Skin epidermis (tissue), 12 donors: ENCODE measurements at regions not wholly inside any gene's neighbourhood (a gene's known extent, or its start where the extent isn't known, plus 50 kb on each side); places are given as distances from the start of the nearest gene placed in this dataset.

Source experiments
- H3K27ac ChIP-seq, 21 experiments: fragments of 200-600 bp; sonication (generic) in 11 of 21; one replicate each; pipeline ENCODE4 v1.5.0; 2020; ENCODE audit warnings: mild to moderate bottlenecking in 3 of 21, inconsistent platforms in 2 of 21, moderate library complexity in 2 of 21
- H3K4me3 ChIP-seq, 7 experiments: fragments of 200-600 bp; sonication (generic) in 2 of 7; one replicate each; pipeline ENCODE4 v1.5.0; 2020; ENCODE audit warnings: inconsistent platforms in 2 of 7, mild to moderate bottlenecking in 2 of 7, moderate library complexity in 1 of 7

GRCh38 chr3:139793408-139793807 lies 115.6 kb upstream of the NMNAT3 start:
- no peak overlapping the region for H3K27ac ChIP-seq
- no peak overlapping the region for H3K4me3 ChIP-seq

GRCh38 chr3:139780593-139780992 lies 102.8 kb upstream of the NMNAT3 start:
- H3K27ac ChIP-seq, result no peak overlapping the region
- no peak overlapping the region for H3K4me3 ChIP-seq

GRCh38 chr3:139778682-139779233 lies 101.0 kb upstream of the NMNAT3 start:
- H3K27ac ChIP-seq, result no peak overlapping the region
- H3K4me3 ChIP-seq, result no peak overlapping the region

- Histone ChIP-seq H3K4me3 (no peak overlapping the region), H3K27ac (peak overlapping the region in 1 of 21 experiments; percentile 38)
Observed at GRCh38 chr3:139774560-139775302, 97.0 kb upstream of the NMNAT3 start.

GRCh38 chr3:139772539-139773500 lies 95.0 kb upstream of the NMNAT3 start:
- Histone ChIP-seq H3K27ac (no peak overlapping the region), H3K4me3 (no peak overlapping the region)

- Histone ChIP-seq H3K27ac (no peak overlapping the region), H3K4me3 (no peak overlapping the region)
Observed at GRCh38 chr3:139771331-139771730, 93.6 kb upstream of the NMNAT3 start.

- Histone ChIP-seq H3K27ac (no peak overlapping the region), H3K4me3 (no peak overlapping the region)
Observed at GRCh38 chr3:139770577-139770976, 92.8 kb upstream of the NMNAT3 start.

GRCh38 chr3:139769796-139770195 lies 92.0 kb upstream of the NMNAT3 start:
- Histone ChIP-seq H3K4me3 (no peak overlapping the region), H3K27ac (no peak overlapping the region)

GRCh38 chr3:139764936-139765335 lies 87.2 kb upstream of the NMNAT3 start:
- H3K4me3 ChIP-seq, result no peak overlapping the region
- H3K27ac ChIP-seq, result no peak overlapping the region

- no peak overlapping the region for H3K27ac ChIP-seq
- no peak overlapping the region for H3K4me3 ChIP-seq
Observed at GRCh38 chr3:139764069-139764905, 86.5 kb upstream of the NMNAT3 start.

GRCh38 chr3:139762302-139762701 lies 84.5 kb upstream of the NMNAT3 start:
- H3K27ac ChIP-seq, result no peak overlapping the region
- H3K4me3 ChIP-seq, result no peak overlapping the region

- Histone ChIP-seq H3K27ac (no peak overlapping the region), H3K4me3 (no peak overlapping the region)
Observed at GRCh38 chr3:139759470-139759869, 81.7 kb upstream of the NMNAT3 start.

GRCh38 chr3:139758654-139759291 lies 81.0 kb upstream of the NMNAT3 start:
- no peak overlapping the region for H3K4me3 ChIP-seq
- no peak overlapping the region for H3K27ac ChIP-seq

GRCh38 chr3:139757448-139758030 lies 79.8 kb upstream of the NMNAT3 start:
- Histone ChIP-seq H3K27ac (no peak overlapping the region), H3K4me3 (no peak overlapping the region)

- H3K27ac ChIP-seq, result no peak overlapping the region
- no peak overlapping the region for H3K4me3 ChIP-seq
Observed at GRCh38 chr3:139756529-139757103, 78.8 kb upstream of the NMNAT3 start.

- Histone ChIP-seq H3K4me3 (no peak overlapping the region), H3K27ac (no peak overlapping the region)
Observed at GRCh38 chr3:139755551-139755950, 77.8 kb upstream of the NMNAT3 start.

- Histone ChIP-seq H3K4me3 (no peak overlapping the region), H3K27ac (no peak overlapping the region)
Observed at GRCh38 chr3:139751789-139752188, 74.0 kb upstream of the NMNAT3 start.

- Histone ChIP-seq H3K27ac (no peak overlapping the region), H3K4me3 (no peak overlapping the region)
Observed at GRCh38 chr3:139746481-139746880, 68.7 kb upstream of the NMNAT3 start.

GRCh38 chr3:139745831-139746230 lies 68.1 kb upstream of the NMNAT3 start:
- Histone ChIP-seq H3K27ac (no peak overlapping the region), H3K4me3 (no peak overlapping the region)
